ENCODE measurements at regions not wholly inside any gene's neighbourhood (a gene's known extent, or its start where the extent isn't known, plus 50 kb on each side); places are given as distances from the start of the nearest gene placed in this dataset.
"Not testable (repeated sequence)": the region's sequence is repeated elsewhere in the genome, so short reads cannot be mapped to it uniquely, and the experiment has no call there.

GRCh38 chr16:86957662-86958198 is 359.5 kb downstream of the C16orf95 start:
- not testable (repeated sequence) for TF ChIP-seq SMAD4 (CRISPR knock-in tag; IDR thresholded peaks at IDR 0.05); FOXJ3 (CRISPR knock-in tag; IDR thresholded peaks at IDR 0.05; ENCODE audit: borderline replicate concordance); ETV6 (CRISPR knock-in tag; IDR thresholded peaks at IDR 0.05); CTCF (IDR thresholded peaks at IDR 0.05); IRF1 (CRISPR knock-in tag; IDR thresholded peaks at IDR 0.05); GABPB1 (CRISPR knock-in tag; IDR thresholded peaks at IDR 0.05); CREB1 (CRISPR knock-in tag; IDR thresholded peaks at IDR 0.05); TEAD4 (CRISPR knock-in tag; IDR thresholded peaks at IDR 0.05); HMGXB4 (CRISPR knock-in tag; IDR thresholded peaks at IDR 0.05); SMAD3 (CRISPR knock-in tag; IDR thresholded peaks at IDR 0.05; ENCODE audit: borderline replicate concordance); CREM (CRISPR knock-in tag; IDR thresholded peaks at IDR 0.05)
- TF ChIP-seq, protein P1, sequence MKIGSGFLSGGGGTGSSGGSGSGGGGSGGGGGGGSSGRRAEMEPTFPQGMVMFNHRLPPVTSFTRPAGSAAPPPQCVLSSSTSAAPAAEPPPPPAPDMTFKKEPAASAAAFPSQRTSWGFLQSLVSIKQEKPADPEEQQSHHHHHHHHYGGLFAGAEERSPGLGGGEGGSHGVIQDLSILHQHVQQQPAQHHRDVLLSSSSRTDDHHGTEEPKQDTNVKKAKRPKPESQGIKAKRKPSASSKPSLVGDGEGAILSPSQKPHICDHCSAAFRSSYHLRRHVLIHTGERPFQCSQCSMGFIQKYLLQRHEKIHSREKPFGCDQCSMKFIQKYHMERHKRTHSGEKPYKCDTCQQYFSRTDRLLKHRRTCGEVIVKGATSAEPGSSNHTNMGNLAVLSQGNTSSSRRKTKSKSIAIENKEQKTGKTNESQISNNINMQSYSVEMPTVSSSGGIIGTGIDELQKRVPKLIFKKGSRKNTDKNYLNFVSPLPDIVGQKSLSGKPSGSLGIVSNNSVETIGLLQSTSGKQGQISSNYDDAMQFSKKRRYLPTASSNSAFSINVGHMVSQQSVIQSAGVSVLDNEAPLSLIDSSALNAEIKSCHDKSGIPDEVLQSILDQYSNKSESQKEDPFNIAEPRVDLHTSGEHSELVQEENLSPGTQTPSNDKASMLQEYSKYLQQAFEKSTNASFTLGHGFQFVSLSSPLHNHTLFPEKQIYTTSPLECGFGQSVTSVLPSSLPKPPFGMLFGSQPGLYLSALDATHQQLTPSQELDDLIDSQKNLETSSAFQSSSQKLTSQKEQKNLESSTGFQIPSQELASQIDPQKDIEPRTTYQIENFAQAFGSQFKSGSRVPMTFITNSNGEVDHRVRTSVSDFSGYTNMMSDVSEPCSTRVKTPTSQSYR (CRISPR knock-in tag; IDR thresholded peaks at IDR 0.05): not testable (repeated sequence)
- TF ChIP-seq, protein P2, sequence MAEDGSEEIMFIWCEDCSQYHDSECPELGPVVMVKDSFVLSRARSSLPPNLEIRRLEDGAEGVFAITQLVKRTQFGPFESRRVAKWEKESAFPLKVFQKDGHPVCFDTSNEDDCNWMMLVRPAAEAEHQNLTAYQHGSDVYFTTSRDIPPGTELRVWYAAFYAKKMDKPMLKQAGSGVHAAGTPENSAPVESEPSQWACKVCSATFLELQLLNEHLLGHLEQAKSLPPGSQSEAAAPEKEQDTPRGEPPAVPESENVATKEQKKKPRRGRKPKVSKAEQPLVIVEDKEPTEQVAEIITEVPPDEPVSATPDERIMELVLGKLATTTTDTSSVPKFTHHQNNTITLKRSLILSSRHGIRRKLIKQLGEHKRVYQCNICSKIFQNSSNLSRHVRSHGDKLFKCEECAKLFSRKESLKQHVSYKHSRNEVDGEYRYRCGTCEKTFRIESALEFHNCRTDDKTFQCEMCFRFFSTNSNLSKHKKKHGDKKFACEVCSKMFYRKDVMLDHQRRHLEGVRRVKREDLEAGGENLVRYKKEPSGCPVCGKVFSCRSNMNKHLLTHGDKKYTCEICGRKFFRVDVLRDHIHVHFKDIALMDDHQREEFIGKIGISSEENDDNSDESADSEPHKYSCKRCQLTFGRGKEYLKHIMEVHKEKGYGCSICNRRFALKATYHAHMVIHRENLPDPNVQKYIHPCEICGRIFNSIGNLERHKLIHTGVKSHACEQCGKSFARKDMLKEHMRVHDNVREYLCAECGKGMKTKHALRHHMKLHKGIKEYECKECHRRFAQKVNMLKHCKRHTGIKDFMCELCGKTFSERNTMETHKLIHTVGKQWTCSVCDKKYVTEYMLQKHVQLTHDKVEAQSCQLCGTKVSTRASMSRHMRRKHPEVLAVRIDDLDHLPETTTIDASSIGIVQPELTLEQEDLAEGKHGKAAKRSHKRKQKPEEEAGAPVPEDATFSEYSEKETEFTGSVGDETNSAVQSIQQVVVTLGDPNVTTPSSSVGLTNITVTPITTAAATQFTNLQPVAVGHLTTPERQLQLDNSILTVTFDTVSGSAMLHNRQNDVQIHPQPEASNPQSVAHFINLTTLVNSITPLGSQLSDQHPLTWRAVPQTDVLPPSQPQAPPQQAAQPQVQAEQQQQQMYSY (CRISPR knock-in tag; IDR thresholded peaks at IDR 0.05): not testable (repeated sequence)
